GM12878 (cell line): ENCODE measurements at regions not wholly inside any gene's neighbourhood (a gene's known extent, or its start where the extent isn't known, plus 50 kb on each side); places are given as distances from the start of the nearest gene placed in this dataset.

Experiments
- ATAC-seq: fragments of 200-7000 bp; cut with Tn5 transposase; 3 replicates; pipeline ENCODE4 v1.9.1; 2020; ENCODE audit warnings: mild to moderate bottlenecking, moderate library complexity
- BruUV-seq: library from RNA; stranded (reverse); fragments of 400-500 nt; replicated peaks from 2 replicates; lab custom pipeline; 2021; lab: Mats Ljungman, UMichigan
- CTCF ChIA-PET: fragments of 300-600 bp; sonication (Branson Sonifier 250); formaldehyde crosslinking; extraction: SDS; loops from one replicate; lab custom pipeline; 2021; ENCODE audit warnings: inconsistent platforms; lab: Yijun Ruan, JAX
- POLR2A ChIA-PET: fragments of 350-600 bp; formaldehyde crosslinking; extraction: SDS; loops from one replicate; lab custom pipeline; 2021; ENCODE audit warnings: inconsistent platforms; lab: Charles Lee
- RAD21 ChIA-PET: fragments of 300-600 bp; sonication (Branson Sonifier 250); formaldehyde crosslinking; loops from one replicate; lab custom pipeline; 2023; ENCODE audit warnings: antibody characterized with exemption; ENCODE audit not compliant: unreplicated experiment; lab: Charles Lee
- SMC1A ChIA-PET: fragments of 300-600 bp; sonication (Branson Sonifier 250); formaldehyde crosslinking; loops from one replicate; lab custom pipeline; 2023; ENCODE audit not compliant: unreplicated experiment, uncharacterized antibody; lab: Charles Lee
- DNase-seq: peaks from one replicate; pipeline ENCODE4 v3.0.0-alpha.2; 2011; ENCODE audit warnings: low read depth, low spot score
- FAIRE-seq: peaks from 3 replicates; lab custom pipeline; 2011; peaks lifted over from hg19 to GRCh38; lab: Jason Lieb, UNC
- H2AFZ ChIP-seq: 2 replicates; pipeline ENCODE4 v1.6.0; 2011; ENCODE audit warnings: low read depth, low read length, control low read depth; ENCODE audit not compliant: control insufficient read depth
- H3K27ac ChIP-seq: 2 replicates; pipeline ENCODE4 v1.5.1; 2011; ENCODE audit warnings: control low read depth; ENCODE audit not compliant: control insufficient read depth, insufficient read depth
- H3K27me3 ChIP-seq, 2 experiments: replicated peaks in 1 of 2; 2 replicates each; pipeline versions ENCODE4 v1.6.0 to v1.6.1; 2011; ENCODE audit warnings: low read length in 1 of 2; ENCODE audit not compliant: control insufficient read depth in 2 of 2, insufficient read depth in 2 of 2
- H3K36me3 ChIP-seq, 2 experiments: 2 replicates each; pipeline ENCODE4 v1.5.1; 2011; ENCODE audit warnings: low read length in 1 of 2; ENCODE audit not compliant: control insufficient read depth in 2 of 2, insufficient read depth in 2 of 2
- H3K4me1 ChIP-seq: 2 replicates; pipeline ENCODE4 v1.6.1; 2011; ENCODE audit warnings: mild to moderate bottlenecking, low read length, moderate library complexity, mixed read lengths; ENCODE audit not compliant: control insufficient read depth, insufficient read depth
- H3K4me2 ChIP-seq: 2 replicates; pipeline ENCODE4 v1.6.0; 2011; ENCODE audit warnings: control low read depth; ENCODE audit not compliant: control insufficient read depth, insufficient read depth
- H3K4me3 ChIP-seq: fragments of 200-600 bp; sonication (generic); 2 replicates; pipeline ENCODE4 v1.5.1; 2016
- H3K79me2 ChIP-seq: 2 replicates; pipeline ENCODE4 v1.6.0; 2011; ENCODE audit warnings: low read length; ENCODE audit not compliant: control insufficient read depth, insufficient read depth
- H3K9ac ChIP-seq: 2 replicates; pipeline ENCODE4 v1.8.0; 2011; ENCODE audit warnings: low read length, control low read depth, mixed read lengths; ENCODE audit not compliant: control insufficient read depth, insufficient read depth
- H3K9me3 ChIP-seq: replicated peaks from 3 replicates; pipeline ENCODE4 v1.5.1; 2011; ENCODE audit warnings: mild to moderate bottlenecking, low read length; ENCODE audit not compliant: control insufficient read depth, insufficient read depth
- H4K20me1 ChIP-seq: 2 replicates; pipeline ENCODE4 v1.6.0; 2011; ENCODE audit not compliant: control insufficient read depth, insufficient read depth
- BMI1 ChIP-seq: fragments of 450-650 bp; IDR thresholded peaks from 2 replicates; pipeline ENCODE4 v1.6.1; 2016; ENCODE audit warnings: mild to moderate bottlenecking, moderate library complexity, borderline replicate concordance
- CHD2 ChIP-seq: IDR thresholded peaks from 2 replicates; pipeline ENCODE4 v1.6.1; 2011; ENCODE audit warnings: low read depth, low read length, improper control_type of control experiment, borderline replicate concordance
- EGR1 ChIP-seq, 2 experiments: IDR thresholded peaks; 1 replicate in 1 of 2; 2 replicates in 1 of 2; pipeline ENCODE4 v1.6.1; 2011 to 2012; ENCODE audit warnings: low read depth in 2 of 2, low read length in 2 of 2, borderline replicate concordance in 1 of 2, mild to moderate bottlenecking in 1 of 2, moderate library complexity in 1 of 2
- GATAD2B ChIP-seq: fragments of 450-650 bp; conservative IDR thresholded peaks from 2 replicates; pipeline ENCODE4 v1.6.1; 2017; ENCODE audit warnings: low read depth, mild to moderate bottlenecking, moderate library complexity
- NFYB ChIP-seq: IDR thresholded peaks from 2 replicates; pipeline ENCODE4 v1.6.1; 2011; ENCODE audit warnings: low read depth, mild to moderate bottlenecking, low read length, improper control_type of control experiment, moderate library complexity; ENCODE audit not compliant: insufficient read depth
- SRF ChIP-seq, 2 experiments: IDR thresholded peaks; 2 replicates each; pipeline ENCODE4 v1.6.1; 2011; ENCODE audit warnings: low read depth in 2 of 2, low read length in 2 of 2, mild to moderate bottlenecking in 1 of 2, moderate library complexity in 1 of 2
- WGBS: methylation state at CpG from one replicate; pipeline ENCODE4 v1.1.6; 2016; ENCODE audit warnings: low lambda C conversion rate; ENCODE audit not compliant: insufficient replicate concordance, insufficient coverage; ENCODE audit errors: missing lambda C conversion rate; 5-methylcytosine and 5-hydroxymethylcytosine counted together
- in situ Hi-C: fragments of 300-500 bp; cut with MboI; formaldehyde crosslinking; loops from 9 replicates; pipeline ENCODE4 v1.14.3; 2018; ENCODE audit warnings: mixed read lengths
- intact Hi-C: fragments of 100-400 bp; cut with micrococcal nuclease; formaldehyde crosslinking; loops from one replicate; pipeline ENCODE4 v1.14.2; 2022; ENCODE audit not compliant: unreplicated experiment
- TF ChIP-seq, protein P1 (sequence below): fragments of 450-650 bp; IDR thresholded peaks from 2 replicates; pipeline ENCODE4 v1.6.1; 2017; ENCODE audit warnings: mild to moderate bottlenecking, low read depth, inconsistent platforms; ENCODE audit not compliant: poor library complexity, severe bottlenecking
- TF ChIP-seq, protein P2 (sequence below): fragments of 450-650 bp; IDR thresholded peaks from 2 replicates; pipeline ENCODE4 v1.6.1; 2016; ENCODE audit warnings: mild to moderate bottlenecking

DNA sequence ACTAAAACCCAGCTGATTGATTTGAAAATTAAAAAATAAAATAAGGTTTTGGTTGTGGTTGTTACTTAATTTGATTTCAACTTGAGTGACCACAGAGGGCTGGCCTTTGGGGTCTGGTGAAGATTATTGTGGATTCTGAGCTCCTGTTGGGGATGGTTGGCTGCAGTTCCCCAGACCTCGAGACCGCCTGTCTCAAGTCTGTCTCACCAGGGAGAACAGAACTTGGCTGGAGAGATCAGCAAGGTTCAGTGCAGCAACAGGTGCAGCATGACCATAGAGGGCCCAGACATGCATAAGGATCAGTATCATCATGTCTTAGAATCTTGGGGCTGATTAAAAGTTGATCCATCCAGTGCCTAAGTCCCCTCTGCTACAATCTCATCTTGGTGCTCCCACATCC lies 491.9 kb downstream of the BCOR start:
- FAIRE-seq (no peak), DNase-seq (no peak)
- H3K4me1 ChIP-seq = no peaks in the 10 kb centered on the region
- H3K4me3 ChIP-seq = no peak overlapping the region
- RAD21 ChIA-PET = no interaction called here
- no peaks in the 10 kb centered on the region for H4K20me1 ChIP-seq
- H3K9me3 ChIP-seq = peaks cover 2% of the 10 kb centered on the region; the same call in 2 of the 3 replicates
- H3K79me2 ChIP-seq = no peaks in the 10 kb centered on the region
- no peak overlapping the region for H2AFZ ChIP-seq
- intact Hi-C loops = no loop called here
- no peak for TF ChIP-seq SRF (IDR thresholded peaks at IDR 0.05; ENCODE audit: low read depth in 2 of 2, low read length in 2 of 2)
- TF ChIP-seq, protein P1, sequence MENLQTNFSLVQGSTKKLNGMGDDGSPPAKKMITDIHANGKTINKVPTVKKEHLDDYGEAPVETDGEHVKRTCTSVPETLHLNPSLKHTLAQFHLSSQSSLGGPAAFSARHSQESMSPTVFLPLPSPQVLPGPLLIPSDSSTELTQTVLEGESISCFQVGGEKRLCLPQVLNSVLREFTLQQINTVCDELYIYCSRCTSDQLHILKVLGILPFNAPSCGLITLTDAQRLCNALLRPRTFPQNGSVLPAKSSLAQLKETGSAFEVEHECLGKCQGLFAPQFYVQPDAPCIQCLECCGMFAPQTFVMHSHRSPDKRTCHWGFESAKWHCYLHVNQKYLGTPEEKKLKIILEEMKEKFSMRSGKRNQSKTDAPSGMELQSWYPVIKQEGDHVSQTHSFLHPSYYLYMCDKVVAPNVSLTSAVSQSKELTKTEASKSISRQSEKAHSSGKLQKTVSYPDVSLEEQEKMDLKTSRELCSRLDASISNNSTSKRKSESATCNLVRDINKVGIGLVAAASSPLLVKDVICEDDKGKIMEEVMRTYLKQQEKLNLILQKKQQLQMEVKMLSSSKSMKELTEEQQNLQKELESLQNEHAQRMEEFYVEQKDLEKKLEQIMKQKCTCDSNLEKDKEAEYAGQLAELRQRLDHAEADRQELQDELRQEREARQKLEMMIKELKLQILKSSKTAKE = no peak
- TF ChIP-seq, protein P2, sequence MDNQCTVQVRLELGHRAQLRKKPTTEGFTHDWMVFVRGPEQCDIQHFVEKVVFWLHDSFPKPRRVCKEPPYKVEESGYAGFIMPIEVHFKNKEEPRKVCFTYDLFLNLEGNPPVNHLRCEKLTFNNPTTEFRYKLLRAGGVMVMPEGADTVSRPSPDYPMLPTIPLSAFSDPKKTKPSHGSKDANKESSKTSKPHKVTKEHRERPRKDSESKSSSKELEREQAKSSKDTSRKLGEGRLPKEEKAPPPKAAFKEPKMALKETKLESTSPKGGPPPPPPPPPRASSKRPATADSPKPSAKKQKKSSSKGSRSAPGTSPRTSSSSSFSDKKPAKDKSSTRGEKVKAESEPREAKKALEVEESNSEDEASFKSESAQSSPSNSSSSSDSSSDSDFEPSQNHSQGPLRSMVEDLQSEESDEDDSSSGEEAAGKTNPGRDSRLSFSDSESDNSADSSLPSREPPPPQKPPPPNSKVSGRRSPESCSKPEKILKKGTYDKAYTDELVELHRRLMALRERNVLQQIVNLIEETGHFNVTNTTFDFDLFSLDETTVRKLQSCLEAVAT = no peak
- TF ChIP-seq NFYB = no peak
- TF ChIP-seq CHD2 = no peak
- TF ChIP-seq GATAD2B = no peak
- no peak for TF ChIP-seq BMI1
- no peak for TF ChIP-seq EGR1 (IDR thresholded peaks at IDR 0.05; ENCODE audit: borderline replicate concordance in 1 of 2, low read depth in 2 of 2, low read length in 2 of 2)
- TF ChIP-seq, all 136 proteins: peak for 0
- ATAC-seq = no peak
- ChIA-PET POLR2A (no interaction called here), CTCF (interaction anchor here (0.6 kb wide), 1 partner anchor 347 kb away, joined by 3 read pairs; no protein-coding TSS in a partner anchor), SMC1A (no interaction called here)
- in situ Hi-C loops = no loop called here
- Histone ChIP-seq H3K4me2 (no peak overlapping the region), H3K36me3 (no peaks in the 10 kb centered on the region), H3K9ac (no peak overlapping the region), H3K27ac (no peak overlapping the region), H3K27me3 (no peaks in the 10 kb centered on the region; a peak in 1 of 4 replicates)
- no TSS peak for BruUV-seq
- WGBS = 21% methylated on average over 2 of the region's 2 CpGs
